Left colon (tissue), 2 donors: ENCODE measurements at regions not wholly inside any gene's neighbourhood (a gene's known extent, or its start where the extent isn't known, plus 50 kb on each side); places are given as distances from the start of the nearest gene placed in this dataset.

Experiments
- ATAC-seq: fragments of 200-7000 bp; cut with Tn5 transposase; one replicate; pipeline ENCODE4 v1.9.1; 2020; ENCODE audit warnings: mild to moderate bottlenecking, moderate library complexity
- DNase-seq, 2 donors: peaks; one replicate each; pipeline ENCODE4 v3.0.0-alpha.2; 2020
- intact Hi-C, 2 donors: fragments of 100-400 bp; cut with DNase I in 1 of 2; cut with micrococcal nuclease in 1 of 2; formaldehyde crosslinking; loops; one replicate each; pipeline versions ENCODE4 v1.11.2 to v1.14.0; 2022; cut with DNase I, micrococcal nuclease
- donor health status: DM: no; HTN: no; CAD: no.
- donor health status: DM: yes; HTN: yes; CAD: no.

DNA sequence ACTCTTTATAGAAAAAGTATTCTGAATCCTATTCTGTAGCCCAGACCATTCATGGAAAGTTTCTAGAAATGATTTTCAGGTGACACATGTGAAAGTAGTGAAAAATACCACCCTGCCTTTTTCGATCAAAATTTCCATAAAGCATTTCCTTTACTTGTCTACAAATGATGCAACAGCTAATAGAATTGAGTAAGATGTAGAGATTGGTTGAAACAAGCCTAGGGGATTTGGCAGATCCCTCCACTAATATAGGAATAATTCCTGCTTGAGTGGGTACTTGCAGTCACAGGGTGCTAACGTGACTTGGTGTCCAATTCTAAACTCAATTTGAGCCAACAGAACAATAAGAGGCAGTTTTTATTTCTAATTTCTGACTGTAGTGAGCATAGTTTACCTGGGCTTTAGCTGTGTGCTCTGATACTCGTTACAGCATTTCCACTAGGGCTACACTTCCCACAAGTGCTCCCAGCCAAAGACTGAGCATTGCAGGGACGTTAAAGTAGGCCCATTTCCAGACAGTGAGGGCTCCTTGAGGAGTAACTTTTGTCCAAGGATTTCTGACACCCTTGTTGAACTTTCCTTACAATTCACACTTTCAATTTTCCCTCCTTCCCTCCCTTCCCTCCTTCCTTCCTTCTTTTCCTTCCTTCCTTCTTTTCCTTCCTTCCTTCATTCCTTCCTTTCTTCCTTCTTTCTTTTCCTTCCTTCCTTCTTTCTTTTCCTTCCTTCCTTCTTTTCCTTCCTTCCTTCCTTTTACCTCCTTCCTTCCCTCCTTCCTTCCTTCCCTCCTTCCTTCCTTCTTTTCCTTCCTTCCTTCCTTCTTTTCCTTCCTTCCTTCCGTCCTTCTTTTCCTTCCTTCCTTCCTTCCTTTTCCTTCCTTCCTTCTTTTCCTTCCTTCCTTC is 53.9 kb upstream of the TP63 start:
- ATAC-seq (no peak), DNase-seq (no peak)
- intact Hi-C loops, result no loop called here

DNA sequence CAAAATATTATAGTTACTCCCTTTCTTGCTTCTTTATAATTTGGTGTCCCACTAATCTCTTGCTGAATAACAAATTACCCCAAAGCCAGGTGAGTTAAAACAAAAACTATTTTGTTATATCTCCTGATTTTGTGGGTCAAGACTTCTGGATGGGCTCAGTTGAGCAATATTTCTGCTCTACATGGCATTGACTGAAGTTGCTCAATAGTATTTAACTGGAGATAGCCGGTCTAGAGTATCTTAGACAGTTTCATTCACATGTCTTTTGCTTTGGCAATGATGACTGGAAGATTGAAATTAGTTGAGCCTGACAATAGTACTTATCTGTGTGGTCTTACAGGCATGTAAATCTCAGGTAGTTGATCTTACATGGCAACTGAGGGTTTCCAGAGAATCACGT is 51.0 kb upstream of the TP63 start:
- no peak for ATAC-seq
- no peak for DNase-seq
- intact Hi-C loops, result no loop called here
